ENCODE measurements at regions not wholly inside any gene's neighbourhood (a gene's known extent, or its start where the extent isn't known, plus 50 kb on each side); places are given as distances from the start of the nearest gene placed in this dataset.
"Not testable (repeated sequence)": the region's sequence is repeated elsewhere in the genome, so short reads cannot be mapped to it uniquely, and the experiment has no call there.

GRCh38 chr10:23648618-23649017, 209.7 kb downstream of the OTUD1 start:
- no peak for DNase-seq (ENCODE audit: low read depth)

- DNase-seq (ENCODE audit: low read depth): no peak
Measured at GRCh38 chr10:23656735-23657134, 217.9 kb downstream of the OTUD1 start.

GRCh38 chr10:23657677-23658076, 218.8 kb downstream of the OTUD1 start:
- DNase-seq (ENCODE audit: low read depth): no peak

- DNase-seq (ENCODE audit: low read depth): not testable (repeated sequence)
Measured at GRCh38 chr10:23671866-23672265, 233.0 kb downstream of the OTUD1 start.

GRCh38 chr10:23675585-23675984, 236.7 kb downstream of the OTUD1 start:
- no peak for DNase-seq (ENCODE audit: low read depth)

- DNase-seq (ENCODE audit: low read depth): no peak
Measured at GRCh38 chr10:23676296-23676695, 237.4 kb downstream of the OTUD1 start.

- DNase-seq (ENCODE audit: low read depth): no peak
Measured at GRCh38 chr10:23686722-23687121, 247.8 kb downstream of the OTUD1 start.

- DNase-seq (ENCODE audit: low read depth): no peak
Measured at GRCh38 chr10:23692736-23693135, 253.9 kb downstream of the OTUD1 start.

GRCh38 chr10:23693501-23693901, 254.6 kb downstream of the OTUD1 start:
- no peak for DNase-seq (ENCODE audit: low read depth)

GRCh38 chr10:23693925-23694324, 255.1 kb downstream of the OTUD1 start:
- DNase-seq (ENCODE audit: low read depth): no peak

GRCh38 chr10:23694446-23694920, 255.6 kb downstream of the OTUD1 start:
- no peak for DNase-seq (ENCODE audit: low read depth)

GRCh38 chr10:23694921-23695824, 256.3 kb downstream of the OTUD1 start:
- DNase-seq (ENCODE audit: low read depth): no peak

GRCh38 chr10:23695825-23696420, 257.0 kb downstream of the OTUD1 start:
- DNase-seq (ENCODE audit: low read depth): no peak

- DNase-seq (ENCODE audit: low read depth): no peak
Measured at GRCh38 chr10:23696476-23696875, 257.6 kb downstream of the OTUD1 start.

- no peak for DNase-seq (ENCODE audit: low read depth)
Measured at GRCh38 chr10:23702977-23703414, 264.1 kb downstream of the OTUD1 start.

GRCh38 chr10:23715363-23715762, 276.5 kb downstream of the OTUD1 start:
- DNase-seq (ENCODE audit: low read depth): no peak

- no peak for DNase-seq (ENCODE audit: low read depth)
Measured at GRCh38 chr10:23717913-23718312, 279.0 kb downstream of the OTUD1 start.

GRCh38 chr10:23718946-23719345, 280.1 kb downstream of the OTUD1 start:
- DNase-seq (ENCODE audit: low read depth): no peak

- no peak for DNase-seq (ENCODE audit: low read depth)
Measured at GRCh38 chr10:23723796-23724195, 284.9 kb downstream of the OTUD1 start.

- no peak for DNase-seq (ENCODE audit: low read depth)
Measured at GRCh38 chr10:23725548-23725947, 286.7 kb downstream of the OTUD1 start.

- DNase-seq (ENCODE audit: low read depth): no peak
Measured at GRCh38 chr10:23742368-23742767, 303.5 kb downstream of the OTUD1 start.

GRCh38 chr10:23742807-23743206, 303.9 kb downstream of the OTUD1 start:
- DNase-seq (ENCODE audit: low read depth): no peak

GRCh38 chr10:23754179-23754578, 315.3 kb downstream of the OTUD1 start:
- no peak for DNase-seq (ENCODE audit: low read depth)

Measured in HS-5 (cell line).